Astrocyte of the spinal cord (primary cell): ENCODE measurements at regions not wholly inside any gene's neighbourhood (a gene's known extent, or its start where the extent isn't known, plus 50 kb on each side); places are given as distances from the start of the nearest gene placed in this dataset.

ENCODE experiments used
- DNase-seq: peaks from one replicate; pipeline ENCODE4 v3.0.0; 2011; ENCODE audit warnings: low read depth, low spot score
- H3K4me3 ChIP-seq: 2 replicates; pipeline ENCODE4 v1.5.1; 2011; ENCODE audit warnings: low read depth, mild to moderate bottlenecking, low read length, moderate library complexity
- CTCF ChIP-seq: IDR thresholded peaks from 2 replicates; pipeline ENCODE4 v1.5.1; 2012; ENCODE audit warnings: low read depth, mild to moderate bottlenecking, low read length, inconsistent platforms
- in situ Hi-C: cut with HindIII; loops from 2 replicates; pipeline ENCODE4 v1.10.0; 2017; ENCODE audit warnings: low sequenced_read_pairs

DNA sequence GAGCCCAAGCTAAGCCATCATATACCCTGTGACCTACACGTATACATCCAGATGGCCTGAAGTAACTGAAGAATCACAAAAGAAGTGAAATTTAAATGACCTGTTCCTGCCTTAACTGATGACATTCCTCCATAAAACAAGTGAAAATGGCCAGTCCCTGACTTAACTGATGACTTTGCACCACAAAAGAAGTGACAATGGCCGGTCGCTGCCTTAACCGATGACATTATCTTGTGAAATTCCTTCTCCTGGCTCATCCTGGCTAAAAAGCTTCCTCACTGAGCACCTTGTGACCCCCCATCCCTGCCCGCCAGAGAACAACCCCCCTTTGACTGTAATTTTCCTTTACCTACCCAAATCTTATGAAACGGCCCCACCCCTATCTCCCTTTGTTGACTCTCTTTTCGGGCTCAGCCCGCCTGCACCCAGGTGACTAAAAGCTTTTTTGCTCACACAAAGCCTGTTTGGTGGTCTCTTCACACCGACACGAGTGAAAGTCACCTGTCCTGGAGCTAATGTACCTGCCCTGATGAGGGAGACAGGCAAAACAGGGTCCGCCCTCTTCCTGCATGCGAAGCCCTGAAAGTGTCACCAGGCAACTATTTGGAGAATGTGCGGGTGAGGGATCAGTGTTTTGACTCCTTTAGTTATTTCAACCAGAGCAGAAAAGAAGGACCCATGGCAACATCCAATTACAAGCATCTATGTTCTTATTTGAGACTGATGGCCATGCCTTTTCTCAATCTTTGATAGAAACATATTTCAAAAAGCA, 266.1 kb downstream of the SMARCA2 start:
- no peak for DNase-seq
- TF ChIP-seq CTCF: no peak
- H3K4me3 ChIP-seq: no peak overlapping the region
- in situ Hi-C loops: no loop called here

DNA sequence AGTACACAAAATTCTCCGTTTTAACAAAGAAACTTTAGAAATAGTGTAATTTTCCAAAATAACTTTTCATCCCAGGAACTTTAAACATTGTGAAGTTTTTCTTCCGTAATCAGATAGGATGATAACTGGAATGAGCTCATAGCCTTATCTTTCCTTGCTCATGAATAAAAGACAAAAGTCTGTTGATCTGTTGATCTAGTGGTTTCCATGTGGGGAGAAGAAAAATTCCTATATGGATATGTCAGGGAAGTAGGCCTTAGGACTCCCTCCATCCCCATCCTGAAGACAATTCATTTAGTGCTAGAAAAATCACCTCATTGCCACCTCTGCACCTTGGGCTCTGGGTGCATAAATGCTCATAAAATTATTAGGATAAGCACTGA, 266.6 kb downstream of the SMARCA2 start:
- in situ Hi-C loops: no loop called here
- peak; percentile 40 for DNase-seq
- no peak for TF ChIP-seq CTCF
- no peak overlapping the region for H3K4me3 ChIP-seq

- TF ChIP-seq CTCF: no peak
These were observed 269.6 kb downstream of the SMARCA2 start for GRCh38 chr9:2284770-2285169.

GRCh38 chr9:2285416-2286332, 270.5 kb downstream of the SMARCA2 start:
- TF ChIP-seq CTCF: no peak
- no peak overlapping the region for H3K4me3 ChIP-seq
- in situ Hi-C loops: no loop called here
- no peak for DNase-seq

More at GRCh38 chr9:2284770-2285169, 269.6 kb downstream of the SMARCA2 start:
- in situ Hi-C loops: no loop called here
- no peak overlapping the region for H3K4me3 ChIP-seq
- DNase-seq: no peak

GRCh38 chr9:2286333-2286705, 271.2 kb downstream of the SMARCA2 start:
- no peak overlapping the region for H3K4me3 ChIP-seq
- in situ Hi-C loops: no loop called here
- no peak for TF ChIP-seq CTCF
- DNase-seq: no peak

- TF ChIP-seq CTCF: no peak
- in situ Hi-C loops: no loop called here
- no peak overlapping the region for H3K4me3 ChIP-seq
- DNase-seq: no peak
These were observed 271.8 kb downstream of the SMARCA2 start for GRCh38 chr9:2286825-2287455.
